HCT116 (cell line): ENCODE measurements at regions not wholly inside any gene's neighbourhood (a gene's known extent, or its start where the extent isn't known, plus 50 kb on each side); places are given as distances from the start of the nearest gene placed in this dataset.

Experiments used
- ATAC-seq: fragments of 200-7000 bp; cut with Tn5 transposase; 2 replicates; pipeline ENCODE4 v1.9.1; 2020; ENCODE audit warnings: mild to moderate bottlenecking, moderate library complexity
- BruUV-seq: library from RNA; stranded (reverse); fragments of 400-500 nt; replicated peaks from 2 replicates; lab custom pipeline; 2021; lab: Mats Ljungman, UMichigan
- CTCF ChIA-PET: fragments of 300-600 bp; sonication (Branson Sonifier 250); formaldehyde crosslinking; loops from one replicate; lab custom pipeline; 2021; ENCODE audit warnings: antibody characterized with exemption; lab: Charles Lee
- POLR2A ChIA-PET: fragments of 300-600, 350-600 bp; sonication (Branson Sonifier 250); formaldehyde crosslinking; loops from one replicate; lab custom pipeline; 2021; ENCODE audit warnings: antibody characterized with exemption; lab: Charles Lee
- RAD21 ChIA-PET, 2 experiments: fragments of 300-600 bp; sonication (Branson Sonifier 250); formaldehyde crosslinking; loops; one replicate each; lab custom pipeline; 2023; ENCODE audit warnings: low total read pairs in 2 of 2; ENCODE audit not compliant: uncharacterized antibody in 2 of 2, unreplicated experiment in 2 of 2, low non-redundant PET in 1 of 2; lab: Charles Lee
- DNase-seq: peaks from one replicate; pipeline ENCODE4 v3.0.0-alpha.2; 2010; ENCODE audit warnings: low read depth, low spot score
- H2AFZ ChIP-seq: fragments of 200-600 bp; shearing (Covaris generic), sonication (generic); 2 replicates; pipeline ENCODE4 v1.6.1; 2017; ENCODE audit warnings: low read depth, mixed run types, mixed read lengths, antibody characterized with exemption, low read length; ENCODE audit not compliant: poor library complexity, severe bottlenecking
- H3K27ac ChIP-seq: 2 replicates; pipeline ENCODE4 v1.5.1; 2012; ENCODE audit warnings: low read depth, low read length
- H3K27me3 ChIP-seq: fragments of 200-600 bp; sonication (generic); 2 replicates; pipeline ENCODE4 v1.6.1; 2016; ENCODE audit warnings: mixed run types, low read length, mixed read lengths; ENCODE audit not compliant: insufficient read depth
- H3K36me3 ChIP-seq, 2 experiments: fragments of 200-500 bp in 1 of 2; fragments of 200-600 bp in 1 of 2; sonication (Bioruptor generic) in 1 of 2; sonication (generic) in 1 of 2; 2 replicates each; pipeline versions ENCODE4 v1.5.1 to v1.6.1; 2014 to 2016; ENCODE audit warnings: low read length in 2 of 2, inconsistent platforms in 1 of 2, mixed read lengths in 1 of 2, mixed run types in 1 of 2; ENCODE audit not compliant: insufficient read depth in 2 of 2, control insufficient read depth in 1 of 2
- H3K4me1 ChIP-seq, 2 experiments: fragments of 200-600 bp in 1 of 2; sonication (generic) in 1 of 2; 2 replicates each; pipeline versions ENCODE4 v1.5.1 to v1.6.1; 2012 to 2017; ENCODE audit warnings: low read length in 2 of 2, inconsistent platforms in 1 of 2, mild to moderate bottlenecking in 1 of 2, mixed read lengths in 1 of 2, mixed run types in 1 of 2, moderate library complexity in 1 of 2; ENCODE audit not compliant: insufficient read depth in 2 of 2, control insufficient read depth in 1 of 2
- H3K4me2 ChIP-seq: fragments of 200-600 bp; sonication (generic); 2 replicates; pipeline ENCODE4 v1.6.1; 2017; ENCODE audit warnings: mixed run types, low read length, mixed read lengths
- H3K4me3 ChIP-seq, 2 experiments: fragments of 200-600 bp in 1 of 2; sonication (generic) in 1 of 2; replicated peaks in 1 of 2; 2 replicates each; pipeline ENCODE4 v1.5.1; 2011 to 2016; ENCODE audit warnings: low read length in 2 of 2, control low read depth in 1 of 2, low read depth in 1 of 2, mild to moderate bottlenecking in 1 of 2, mixed read lengths in 1 of 2, mixed run types in 1 of 2
- H3K79me2 ChIP-seq: fragments of 200-600 bp; sonication (generic); 2 replicates; pipeline ENCODE4 v1.6.1; 2017; ENCODE audit warnings: mild to moderate bottlenecking, mixed run types, low read length, moderate library complexity, mixed read lengths; ENCODE audit not compliant: insufficient read depth
- H3K9ac ChIP-seq: fragments of 200-600 bp; sonication (generic); 2 replicates; pipeline ENCODE4 v1.6.1; 2016; ENCODE audit warnings: low read length, mixed read lengths
- H3K9me2 ChIP-seq: fragments of 200-600 bp; sonication (generic), shearing (Covaris generic); 2 replicates; pipeline ENCODE4 v1.6.1; 2017; ENCODE audit warnings: mixed run types, mild to moderate bottlenecking, moderate library complexity; ENCODE audit not compliant: insufficient read depth
- H3K9me3 ChIP-seq, 2 experiments: fragments of 200-500 bp in 1 of 2; fragments of 200-600 bp in 1 of 2; sonication (Bioruptor generic) in 1 of 2; sonication (generic) in 1 of 2; 2 replicates each; pipeline ENCODE4 v1.6.1; 2014 to 2017; ENCODE audit warnings: low read length in 2 of 2, mixed read lengths in 2 of 2, inconsistent platforms in 1 of 2, low read depth in 1 of 2, mild to moderate bottlenecking in 1 of 2, mixed run types in 1 of 2, moderate library complexity in 1 of 2; ENCODE audit not compliant: control insufficient read depth in 1 of 2, insufficient read depth in 1 of 2
- H4K20me1 ChIP-seq: fragments of 200-600 bp; sonication (generic), shearing (Covaris generic); 2 replicates; pipeline ENCODE4 v1.6.1; 2017; ENCODE audit warnings: mixed run types, mild to moderate bottlenecking, moderate library complexity; ENCODE audit not compliant: insufficient read depth
- CBX3 ChIP-seq: IDR thresholded peaks from 2 replicates; pipeline ENCODE4 v1.6.1; 2012; ENCODE audit warnings: low read depth
- EZH2 ChIP-seq: fragments of 200-600 bp; sonication (generic); IDR thresholded peaks from 2 replicates; pipeline ENCODE4 v1.6.1; 2017; ENCODE audit warnings: antibody characterized with exemption, mixed run types
- FOSL1 ChIP-seq: IDR thresholded peaks from 2 replicates; pipeline ENCODE4 v1.6.1; 2012; ENCODE audit warnings: low read depth
- RAD21 ChIP-seq: IDR thresholded peaks from 2 replicates; pipeline ENCODE4 v1.6.1; 2012; ENCODE audit warnings: low read depth, mild to moderate bottlenecking
- SP1 ChIP-seq: IDR thresholded peaks from 2 replicates; pipeline ENCODE4 v1.6.1; 2012; ENCODE audit warnings: low read depth
- ZNF274 ChIP-seq: fragments of 200-500 bp; sonication (Bioruptor generic); IDR thresholded peaks from 2 replicates; pipeline ENCODE4 v1.6.1; 2014; ENCODE audit warnings: mild to moderate bottlenecking, low read depth, low read length, inconsistent platforms
- intact Hi-C: fragments of 100-400 bp; cut with micrococcal nuclease; formaldehyde crosslinking; loops from 2 replicates; pipeline ENCODE4 v1.10.0; 2022
- TF ChIP-seq, protein P1 (sequence below): IDR thresholded peaks from 2 replicates; pipeline ENCODE4 v1.6.1; 2012; ENCODE audit warnings: low read depth

DNA sequence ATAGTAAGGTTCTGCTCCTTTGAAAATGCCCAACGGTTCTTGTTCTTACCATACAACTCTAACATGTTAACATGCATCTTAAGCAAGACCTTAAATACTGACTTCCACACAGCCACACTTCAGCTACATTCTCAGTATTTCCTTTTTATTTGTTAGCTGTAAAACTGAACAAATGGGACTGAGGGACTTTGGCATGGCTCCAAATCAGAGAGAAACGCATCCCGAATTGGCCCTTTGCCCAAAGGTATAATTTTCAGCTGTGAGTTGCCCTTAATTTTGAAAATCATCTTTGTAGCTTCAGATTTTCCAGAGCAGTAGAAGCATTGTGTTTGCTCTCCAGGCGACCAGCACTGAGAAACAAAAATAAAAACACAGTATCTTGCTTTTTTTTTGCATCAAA is 56.4 kb downstream of the NEUROD6 start:
- ChIA-PET CTCF (no interaction called here), RAD21 (no interaction called here), POLR2A (interaction anchor here (0.6 kb wide), 1 partner anchor 904 kb away, joined by 3 read pairs; no protein-coding TSS in a partner anchor)
- Histone ChIP-seq H3K27me3 (no peaks in the 10 kb centered on the region; the same call in 1 of the 2 replicates), H2AFZ (no peak overlapping the region), H3K4me1 (no peaks in the 10 kb centered on the region), H3K9me3 (no peaks in the 10 kb centered on the region), H3K4me3 (no peak overlapping the region), H4K20me1 (no peaks in the 10 kb centered on the region), H3K36me3 (no peaks in the 10 kb centered on the region), H3K79me2 (no peaks in the 10 kb centered on the region), H3K9ac (no peak overlapping the region), H3K27ac (no peak overlapping the region), H3K4me2 (no peak overlapping the region), H3K9me2 (no peaks in the 10 kb centered on the region)
- ATAC-seq (no peak), DNase-seq (no peak)
- TF ChIP-seq, protein P1, sequence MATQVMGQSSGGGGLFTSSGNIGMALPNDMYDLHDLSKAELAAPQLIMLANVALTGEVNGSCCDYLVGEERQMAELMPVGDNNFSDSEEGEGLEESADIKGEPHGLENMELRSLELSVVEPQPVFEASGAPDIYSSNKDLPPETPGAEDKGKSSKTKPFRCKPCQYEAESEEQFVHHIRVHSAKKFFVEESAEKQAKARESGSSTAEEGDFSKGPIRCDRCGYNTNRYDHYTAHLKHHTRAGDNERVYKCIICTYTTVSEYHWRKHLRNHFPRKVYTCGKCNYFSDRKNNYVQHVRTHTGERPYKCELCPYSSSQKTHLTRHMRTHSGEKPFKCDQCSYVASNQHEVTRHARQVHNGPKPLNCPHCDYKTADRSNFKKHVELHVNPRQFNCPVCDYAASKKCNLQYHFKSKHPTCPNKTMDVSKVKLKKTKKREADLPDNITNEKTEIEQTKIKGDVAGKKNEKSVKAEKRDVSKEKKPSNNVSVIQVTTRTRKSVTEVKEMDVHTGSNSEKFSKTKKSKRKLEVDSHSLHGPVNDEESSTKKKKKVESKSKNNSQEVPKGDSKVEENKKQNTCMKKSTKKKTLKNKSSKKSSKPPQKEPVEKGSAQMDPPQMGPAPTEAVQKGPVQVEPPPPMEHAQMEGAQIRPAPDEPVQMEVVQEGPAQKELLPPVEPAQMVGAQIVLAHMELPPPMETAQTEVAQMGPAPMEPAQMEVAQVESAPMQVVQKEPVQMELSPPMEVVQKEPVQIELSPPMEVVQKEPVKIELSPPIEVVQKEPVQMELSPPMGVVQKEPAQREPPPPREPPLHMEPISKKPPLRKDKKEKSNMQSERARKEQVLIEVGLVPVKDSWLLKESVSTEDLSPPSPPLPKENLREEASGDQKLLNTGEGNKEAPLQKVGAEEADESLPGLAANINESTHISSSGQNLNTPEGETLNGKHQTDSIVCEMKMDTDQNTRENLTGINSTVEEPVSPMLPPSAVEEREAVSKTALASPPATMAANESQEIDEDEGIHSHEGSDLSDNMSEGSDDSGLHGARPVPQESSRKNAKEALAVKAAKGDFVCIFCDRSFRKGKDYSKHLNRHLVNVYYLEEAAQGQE, result no peak
- TF ChIP-seq FOSL1 (no peak), CBX3 (no peak), RAD21 (no peak), EZH2 (no peak)
- BruUV-seq, result no TSS peak
- intact Hi-C loops, result no loop called here

DNA sequence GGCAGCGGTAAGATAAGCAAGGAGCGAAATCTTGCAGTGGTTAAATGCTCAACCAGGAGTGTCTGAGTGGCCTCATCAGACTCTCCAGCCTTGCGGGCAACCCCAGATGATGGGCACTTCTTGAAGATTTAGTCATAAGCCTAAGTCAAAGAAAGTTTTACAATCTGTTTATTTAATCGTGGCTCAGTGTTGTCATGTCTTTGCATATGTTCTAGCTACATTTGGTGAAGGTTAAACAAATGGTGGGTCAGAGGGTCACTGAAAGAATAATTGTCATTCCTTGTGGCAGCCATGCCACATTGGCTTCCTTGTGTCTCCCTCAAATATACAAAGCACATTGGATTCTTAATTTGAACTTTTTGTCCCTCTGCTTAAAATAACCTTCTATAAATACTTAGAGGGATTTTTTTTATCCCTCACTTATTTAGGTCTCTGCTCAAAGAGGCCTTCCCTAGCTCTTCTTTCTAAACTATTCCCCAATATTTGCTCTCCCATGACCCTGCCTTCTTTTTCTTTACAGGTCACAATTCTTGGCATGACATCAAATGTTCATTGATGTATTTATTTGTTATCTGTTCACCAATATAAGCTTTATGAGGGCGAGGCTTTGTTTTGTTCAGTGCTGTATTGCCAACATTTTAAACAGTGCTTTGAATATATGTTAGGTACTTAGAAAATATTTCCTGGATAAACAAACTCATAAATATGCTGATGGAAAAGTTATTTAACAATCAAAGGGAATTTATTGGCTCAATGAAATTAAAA is 68.7 kb downstream of the NEUROD6 start:
- Histone ChIP-seq H3K9me2 (no peaks in the 10 kb centered on the region), H3K4me3 (no peak overlapping the region), H3K27me3 (peaks cover 32% of the 10 kb centered on the region), H3K9me3 (no peaks in the 10 kb centered on the region), H3K27ac (no peak overlapping the region), H4K20me1 (no peaks in the 10 kb centered on the region), H3K36me3 (no peaks in the 10 kb centered on the region), H3K4me2 (no peak overlapping the region), H3K4me1 (no peaks in the 10 kb centered on the region), H2AFZ (no peak overlapping the region), H3K9ac (no peak overlapping the region), H3K79me2 (no peaks in the 10 kb centered on the region)
- CTCF ChIA-PET, result no interaction called here
- POLR2A ChIA-PET, result no interaction called here
- TF ChIP-seq SP1, result no peak
- TF ChIP-seq ZNF274, result no peak
- TF ChIP-seq CBX3, result no peak
- ATAC-seq (no peak), DNase-seq (no peak)
- RAD21 ChIA-PET, result no interaction called here
- intact Hi-C loops, result no loop called here
- BruUV-seq, result no TSS peak
